DND-41 (cell line): ENCODE measurements at regions not wholly inside any gene's neighbourhood (a gene's known extent, or its start where the extent isn't known, plus 50 kb on each side); places are given as distances from the start of the nearest gene placed in this dataset.

Source experiments
- ATAC-seq: fragments of 200-7000 bp; cut with Tn5 transposase; 3 replicates; pipeline ENCODE4 v1.9.1; 2021; ENCODE audit warnings: low read depth; ENCODE audit not compliant: insufficient read depth
- DNase-seq: peaks from one replicate; pipeline ENCODE4 v3.0.0-alpha.2; 2020
- H2AFZ ChIP-seq: 2 replicates; pipeline ENCODE4 v1.6.0; 2012; ENCODE audit warnings: low read depth, low read length
- H3K27ac ChIP-seq: 2 replicates; pipeline ENCODE4 v1.5.1; 2012; ENCODE audit warnings: low read length, inconsistent platforms
- H3K27me3 ChIP-seq: fragments of 200-600 bp; sonication (generic); 2 replicates; pipeline ENCODE4 v1.6.0; 2012; ENCODE audit warnings: low read length, mild to moderate bottlenecking, inconsistent platforms; ENCODE audit not compliant: insufficient read depth, poor library complexity
- H3K36me3 ChIP-seq: 2 replicates; pipeline ENCODE4 v1.5.1; 2012; ENCODE audit warnings: low read length, inconsistent platforms; ENCODE audit not compliant: insufficient read depth
- H3K4me1 ChIP-seq: 2 replicates; pipeline ENCODE4 v1.5.1; 2012; ENCODE audit warnings: mild to moderate bottlenecking, low read length; ENCODE audit not compliant: insufficient read depth
- H3K4me2 ChIP-seq: 2 replicates; pipeline ENCODE4 v1.6.0; 2012; ENCODE audit warnings: mild to moderate bottlenecking, moderate library complexity, low read length, inconsistent platforms; ENCODE audit not compliant: insufficient read depth
- H3K4me3 ChIP-seq, 2 experiments: fragments of 200-600 bp in 1 of 2; shearing (Covaris generic) in 1 of 2; 2 replicates each; pipeline ENCODE4 v1.5.1; 2012 to 2016; ENCODE audit warnings: inconsistent platforms in 2 of 2, low read length in 2 of 2, mild to moderate bottlenecking in 2 of 2, low read depth in 1 of 2, moderate library complexity in 1 of 2
- H3K79me2 ChIP-seq: 2 replicates; pipeline ENCODE4 v1.6.0; 2012; ENCODE audit warnings: low read length, inconsistent platforms; ENCODE audit not compliant: insufficient read depth
- H3K9ac ChIP-seq: 2 replicates; pipeline ENCODE4 v1.6.0; 2012; ENCODE audit warnings: low read depth, mild to moderate bottlenecking, inconsistent platforms, low read length, moderate library complexity
- H3K9me3 ChIP-seq: 2 replicates; pipeline ENCODE4 v1.5.1; 2012; ENCODE audit warnings: low read length, moderate library complexity, mild to moderate bottlenecking, inconsistent platforms; ENCODE audit not compliant: insufficient read depth, severe bottlenecking
- H4K20me1 ChIP-seq: 2 replicates; pipeline ENCODE4 v1.6.0; 2012; ENCODE audit warnings: low read length; ENCODE audit not compliant: insufficient read depth
- CTCF ChIP-seq: IDR thresholded peaks from 2 replicates; pipeline ENCODE4 v1.5.1; 2012; ENCODE audit warnings: borderline replicate concordance, low read length, moderate library complexity, mild to moderate bottlenecking; ENCODE audit not compliant: poor library complexity, severe bottlenecking; ENCODE audit errors: extremely low read depth
- EZH2 ChIP-seq: IDR thresholded peaks from 3 replicates; pipeline ENCODE4 v1.6.1; 2012; ENCODE audit warnings: borderline replicate concordance, low read depth, mild to moderate bottlenecking, moderate library complexity, low read length, inconsistent platforms; ENCODE audit not compliant: severe bottlenecking

- Histone ChIP-seq H3K79me2 (no peaks in the 10 kb centered on the region), H3K4me3 (no peak overlapping the region), H4K20me1 (no peaks in the 10 kb centered on the region), H2AFZ (no peak overlapping the region), H3K4me2 (no peak overlapping the region), H3K27ac (no peak overlapping the region), H3K4me1 (no peaks in the 10 kb centered on the region), H3K9ac (no peak overlapping the region), H3K9me3 (no peaks in the 10 kb centered on the region), H3K27me3 (peaks cover 14% of the 10 kb centered on the region), H3K36me3 (no peaks in the 10 kb centered on the region)
- ATAC-seq (no peak), DNase-seq (no peak)
- TF ChIP-seq CTCF, result no peak
Measured at GRCh38 chr1:38347446-38348175, 301.0 kb upstream of the POU3F1 start.

GRCh38 chr1:38344716-38345115 is 298.1 kb upstream of the POU3F1 start:
- Histone ChIP-seq H3K36me3 (no peaks in the 10 kb centered on the region), H3K27me3 (peaks cover 14% of the 10 kb centered on the region), H3K4me2 (no peak overlapping the region), H3K9me3 (no peaks in the 10 kb centered on the region), H2AFZ (no peak overlapping the region), H3K4me3 (no peak overlapping the region), H3K4me1 (no peaks in the 10 kb centered on the region), H3K79me2 (no peaks in the 10 kb centered on the region), H3K9ac (no peak overlapping the region), H3K27ac (no peak overlapping the region), H4K20me1 (no peaks in the 10 kb centered on the region)
- no peak for DNase-seq
- ATAC-seq, result no peak
- TF ChIP-seq CTCF (no peak), EZH2 (no peak)

DNA sequence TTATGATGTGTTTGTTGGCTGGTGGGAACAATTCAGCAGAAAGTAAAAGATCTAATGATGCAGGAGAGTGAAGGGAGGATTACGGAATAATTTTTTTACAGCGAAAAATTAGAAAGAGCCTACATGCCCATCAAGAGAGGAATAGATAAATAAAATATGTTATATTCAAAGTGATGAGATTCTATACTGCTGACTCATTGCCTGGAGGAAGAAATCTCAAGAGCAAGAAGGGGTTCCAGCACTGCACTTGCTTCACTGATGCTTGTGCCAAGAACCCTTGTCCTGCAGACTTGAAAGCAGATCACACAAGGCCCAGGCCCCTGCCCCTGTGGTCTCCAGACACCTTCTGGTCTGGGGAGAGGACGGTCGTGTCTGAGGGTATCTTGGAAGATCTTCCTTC is 295.1 kb upstream of the POU3F1 start:
- Histone ChIP-seq H3K9me3 (no peaks in the 10 kb centered on the region), H3K27me3 (peaks cover 14% of the 10 kb centered on the region), H2AFZ (no peak overlapping the region), H4K20me1 (no peaks in the 10 kb centered on the region), H3K27ac (no peak overlapping the region), H3K4me3 (no peak overlapping the region), H3K9ac (no peak overlapping the region), H3K4me2 (no peak overlapping the region), H3K4me1 (no peaks in the 10 kb centered on the region), H3K36me3 (no peaks in the 10 kb centered on the region), H3K79me2 (no peaks in the 10 kb centered on the region)
- TF ChIP-seq CTCF (no peak), EZH2 (no peak)
- DNase-seq (no peak), ATAC-seq (no peak)

- Histone ChIP-seq H3K4me3 (no peak overlapping the region), H3K4me1 (no peaks in the 10 kb centered on the region), H3K9me3 (no peaks in the 10 kb centered on the region), H4K20me1 (no peaks in the 10 kb centered on the region), H3K36me3 (no peaks in the 10 kb centered on the region), H2AFZ (no peak overlapping the region), H3K27me3 (peaks cover 17% of the 10 kb centered on the region), H3K27ac (no peak overlapping the region), H3K79me2 (no peaks in the 10 kb centered on the region), H3K9ac (no peak overlapping the region), H3K4me2 (no peak overlapping the region)
- DNase-seq (no peak), ATAC-seq (no peak)
- no peak for TF ChIP-seq EZH2
- no peak for TF ChIP-seq CTCF
Measured at GRCh38 chr1:38340409-38340808, 293.8 kb upstream of the POU3F1 start.
